ENCODE measurements at regions not wholly inside any gene's neighbourhood (a gene's known extent, or its start where the extent isn't known, plus 50 kb on each side); places are given as distances from the start of the nearest gene placed in this dataset.
A peak's percentile ranks its signal among the peaks of the same experiment; 100 is the strongest.

DNA sequence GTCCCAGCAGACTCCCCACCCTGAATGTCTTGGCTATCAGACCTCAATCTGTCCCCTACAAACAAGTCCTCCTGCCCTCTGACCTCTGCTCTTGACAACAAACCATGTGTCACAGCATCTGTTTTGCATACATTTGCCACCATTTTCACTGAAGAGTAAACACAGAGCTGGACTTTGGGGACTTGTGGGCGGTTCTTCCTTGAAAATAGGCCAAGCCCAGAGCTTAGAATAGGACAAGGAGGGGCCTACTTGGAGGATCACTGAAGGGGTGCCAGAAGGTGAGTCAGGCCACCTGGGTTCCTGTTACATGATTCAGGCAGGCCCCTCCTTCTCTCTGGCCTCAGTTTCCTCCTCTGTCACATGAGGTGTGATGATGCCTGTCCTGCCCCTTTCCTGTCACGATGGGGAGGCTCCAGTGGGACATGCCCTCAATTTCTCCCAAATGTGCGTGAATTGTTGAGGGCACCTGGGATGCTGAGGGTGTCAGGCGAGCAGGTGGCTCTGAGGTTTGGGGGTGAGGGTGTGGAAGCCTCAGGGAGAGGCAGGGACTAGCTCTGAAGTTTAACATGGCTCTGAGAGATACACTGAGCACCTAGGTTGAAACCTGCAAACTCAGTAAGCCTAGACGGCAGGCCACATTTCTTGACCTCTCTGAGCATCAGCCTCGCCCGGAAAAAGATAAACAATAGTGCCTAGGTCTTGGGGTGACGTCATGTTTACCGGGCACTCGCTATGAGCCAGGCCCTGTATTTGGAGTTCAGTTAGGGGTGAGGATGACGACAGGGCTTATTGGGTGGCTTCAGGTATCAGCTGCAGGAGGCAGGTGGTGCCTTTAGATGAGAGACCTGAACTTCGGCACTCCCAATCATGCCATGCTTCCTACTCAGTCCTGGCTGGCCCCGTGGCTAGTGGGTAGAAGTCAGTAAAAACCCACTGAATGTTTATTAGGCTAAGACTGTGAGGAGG is 107.6 kb upstream of the PITX1 start:
- H4K20me1 ChIP-seq (ENCODE audit: insufficient read depth): no peaks in the 10 kb centered on the region
- H3K4me3 ChIP-seq: no peak overlapping the region
- H3F3A ChIP-seq (ENCODE audit: insufficient read depth): peaks cover 11% of the 10 kb centered on the region; the same call in 1 of the 2 replicates
- H3K9me2 ChIP-seq (ENCODE audit: insufficient read depth): no peaks in the 10 kb centered on the region
- no peaks in the 10 kb centered on the region; the same call in 1 of the 2 replicates for H3K27me3 ChIP-seq (replicated peaks; ENCODE audit: insufficient read depth)
- no peaks in the 10 kb centered on the region for H3K9me3 ChIP-seq (ENCODE audit: low read depth)
- 88 to 90% methylated on average over 13 of the region's 13 CpGs for WGBS, 2 experiments (ENCODE audit: low coverage in 1 of 2, low lambda C conversion rate in 2 of 2, missing lambda C conversion rate in 2 of 2)
- H3K36me3 ChIP-seq (ENCODE audit: low read depth): no peaks in the 10 kb centered on the region
- H3K4me1 ChIP-seq (ENCODE audit: insufficient read depth): peaks cover 25% of the 10 kb centered on the region
- H3K27ac ChIP-seq: peak overlapping the region; percentile 35
- TF ChIP-seq EZH2 (IDR thresholded peaks at IDR 0.05; ENCODE audit: insufficient read depth, poor library complexity, severe bottlenecking) (no peak), EZH2phosphoT487 (IDR thresholded peaks at IDR 0.05; ENCODE audit: insufficient read depth, low read depth) (no peak)
- 0 out of 2 replicates have a peak overlapping the region, but pooled peaks have one; percentile 5 for H3K9ac ChIP-seq
- DNase-seq: peak; percentile 45
- no peaks in the 10 kb centered on the region for H3K79me2 ChIP-seq (ENCODE audit: insufficient read depth)
- in situ Hi-C loops (cut with MboI): no loop called here
- no peak overlapping the region for H3K4me2 ChIP-seq (ENCODE audit: unreplicated experiment)
- 0 out of 2 replicates have a peak overlapping the region, but pooled peaks have one; percentile 42 for H2AFZ ChIP-seq

DNA sequence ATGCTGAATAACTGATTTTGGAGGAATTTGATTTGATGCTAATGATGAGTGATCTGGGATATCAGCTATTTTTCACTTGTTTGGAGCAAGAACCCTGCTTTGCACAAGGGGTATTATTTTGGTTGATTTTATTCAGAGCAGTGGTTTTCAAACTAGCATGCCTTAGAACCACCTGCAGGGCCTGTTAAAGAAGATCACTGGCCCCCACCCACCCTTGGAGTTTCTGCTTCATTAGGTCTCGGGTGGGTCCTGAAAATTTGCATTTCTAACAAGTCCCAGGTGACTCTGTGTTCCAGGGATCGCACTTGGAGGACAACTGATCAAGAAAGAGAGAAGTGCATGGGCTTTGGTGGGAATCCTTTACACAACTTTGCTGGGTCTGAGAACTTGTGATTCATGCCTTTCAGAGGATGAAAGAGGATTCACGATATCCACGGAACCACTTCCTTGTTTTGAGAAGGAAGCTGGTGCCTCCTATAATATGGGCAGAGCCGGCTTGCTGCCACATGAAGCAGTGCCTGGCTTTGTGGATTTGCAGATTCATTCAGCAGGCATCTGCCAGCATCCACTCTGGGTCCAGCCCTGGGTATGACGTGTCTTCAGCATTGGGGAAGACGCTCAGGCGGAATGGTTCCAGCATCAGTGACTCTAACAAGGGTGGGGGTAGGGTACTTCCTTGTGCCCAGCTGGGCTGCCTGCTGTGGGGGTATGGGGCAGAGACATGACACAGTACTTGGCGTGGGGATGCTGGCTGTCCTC is 106.6 kb upstream of the PITX1 start:
- 0 out of 2 replicates have a peak overlapping the region, but pooled peaks have one; percentile 5 for H3K9ac ChIP-seq
- in situ Hi-C loops (cut with MboI): no loop called here
- no peak overlapping the region for H3K4me3 ChIP-seq

GRCh38 chr5:135139381-135140134 is 105.5 kb upstream of the PITX1 start:
- Histone ChIP-seq H3K4me3 (0 out of 2 replicates have a peak overlapping the region, but pooled peaks have one; percentile 20), H3K36me3 (ENCODE audit: low read depth) (no peaks in the 10 kb centered on the region), H3K9ac (no peak overlapping the region), H4K20me1 (ENCODE audit: insufficient read depth) (no peaks in the 10 kb centered on the region), H3K4me1 (ENCODE audit: insufficient read depth) (peaks cover 35% of the 10 kb centered on the region), H3K27me3 (replicated peaks; ENCODE audit: insufficient read depth) (no peaks in the 10 kb centered on the region), H3F3A (ENCODE audit: insufficient read depth) (peaks cover 11% of the 10 kb centered on the region; the same call in 1 of the 2 replicates), H3K9me2 (ENCODE audit: insufficient read depth) (no peaks in the 10 kb centered on the region), H3K27ac (peak overlapping the region; percentile 44), H3K4me2 (ENCODE audit: unreplicated experiment) (peak overlapping the region; percentile 61), H3K9me3 (ENCODE audit: low read depth) (no peaks in the 10 kb centered on the region), H2AFZ (peak overlapping the region; percentile 66), H3K79me2 (ENCODE audit: insufficient read depth) (no peaks in the 10 kb centered on the region)
- no peak for TF ChIP-seq EZH2 (IDR thresholded peaks at IDR 0.05; ENCODE audit: insufficient read depth, poor library complexity, severe bottlenecking)
- peak; percentile 90 for DNase-seq
- in situ Hi-C loops (cut with MboI): no loop called here
- 52 to 60% methylated on average over 12 of the region's 12 CpGs for WGBS, 2 experiments (ENCODE audit: low coverage in 1 of 2, low lambda C conversion rate in 2 of 2, missing lambda C conversion rate in 2 of 2)

More for the DNA sequence above, 106.6 kb upstream of the PITX1 start:
- TF ChIP-seq EZH2 (IDR thresholded peaks at IDR 0.05; ENCODE audit: insufficient read depth, poor library complexity, severe bottlenecking) (no peak), EZH2phosphoT487 (IDR thresholded peaks at IDR 0.05; ENCODE audit: insufficient read depth, low read depth) (no peak)
- Histone ChIP-seq H3K9me3 (ENCODE audit: low read depth) (no peaks in the 10 kb centered on the region), H3K4me2 (ENCODE audit: unreplicated experiment) (peak overlapping the region; percentile 49), H3K4me1 (ENCODE audit: insufficient read depth) (peaks cover 33% of the 10 kb centered on the region), H3F3A (ENCODE audit: insufficient read depth) (peaks cover 11% of the 10 kb centered on the region; the same call in 1 of the 2 replicates), H2AFZ (0 out of 2 replicates have a peak overlapping the region, but pooled peaks have one; percentile 42), H3K9me2 (ENCODE audit: insufficient read depth) (no peaks in the 10 kb centered on the region), H3K36me3 (ENCODE audit: low read depth) (no peaks in the 10 kb centered on the region), H4K20me1 (ENCODE audit: insufficient read depth) (no peaks in the 10 kb centered on the region), H3K79me2 (ENCODE audit: insufficient read depth) (no peaks in the 10 kb centered on the region), H3K27me3 (replicated peaks; ENCODE audit: insufficient read depth) (no peaks in the 10 kb centered on the region; the same call in 1 of the 2 replicates), H3K27ac (peak overlapping the region; percentile 44)
- DNase-seq: peak; percentile 69
- 76 to 81% methylated on average over 9 of the region's 9 CpGs for WGBS, 2 experiments (ENCODE audit: low coverage in 1 of 2, low lambda C conversion rate in 2 of 2, missing lambda C conversion rate in 2 of 2)
